ENCODE measurements at regions not wholly inside any gene's neighbourhood (a gene's known extent, or its start where the extent isn't known, plus 50 kb on each side); places are given as distances from the start of the nearest gene placed in this dataset.

GRCh38 chr11:134554861-134555260 is 142.8 kb upstream of the B3GAT1 start:
- ChIA-PET POLR2A (no interaction called here), CTCF (no interaction called here)
- TF ChIP-seq CTCF (IDR thresholded peaks at IDR 0.05; ENCODE audit: control extremely low read depth, extremely low read depth, low read depth, missing control alignments) = no peak

GRCh38 chr11:134554106-134554505 is 142.1 kb upstream of the B3GAT1 start:
- TF ChIP-seq CTCF (IDR thresholded peaks at IDR 0.05; ENCODE audit: control extremely low read depth, extremely low read depth, low read depth, missing control alignments) = no peak
- DNase-seq (ENCODE audit: extremely low spot score) = no peak
- POLR2A ChIA-PET = no interaction called here
- CTCF ChIA-PET = no interaction called here

More at GRCh38 chr11:134554861-134555260, 142.8 kb upstream of the B3GAT1 start:
- DNase-seq (ENCODE audit: extremely low spot score) = no peak

- no peak for TF ChIP-seq CTCF (IDR thresholded peaks at IDR 0.05; ENCODE audit: control extremely low read depth, extremely low read depth, low read depth, missing control alignments)
- CTCF ChIA-PET = no interaction called here
- no peak for DNase-seq (ENCODE audit: extremely low spot score)
- POLR2A ChIA-PET = no interaction called here
Measured at GRCh38 chr11:134552749-134553148, 140.7 kb upstream of the B3GAT1 start.

- POLR2A ChIA-PET = no interaction called here
- no peak for TF ChIP-seq CTCF (IDR thresholded peaks at IDR 0.05; ENCODE audit: control extremely low read depth, extremely low read depth, low read depth, missing control alignments)
- CTCF ChIA-PET = interaction anchor here (1.3 kb wide), 1 partner anchor 12 kb away, joined by 4 read pairs; no protein-coding TSS in a partner anchor
- DNase-seq (ENCODE audit: extremely low spot score) = no peak
Measured at GRCh38 chr11:134545521-134545920, 133.5 kb upstream of the B3GAT1 start.

- no peak for TF ChIP-seq CTCF (IDR thresholded peaks at IDR 0.05; ENCODE audit: control extremely low read depth, extremely low read depth, low read depth, missing control alignments)
- CTCF ChIA-PET = interaction anchor here (1.1 kb wide), 1 partner anchor 13 kb away, joined by 4 read pairs; no protein-coding TSS in a partner anchor
- DNase-seq (ENCODE audit: extremely low spot score) = no peak
- POLR2A ChIA-PET = no interaction called here
Measured at GRCh38 chr11:134544095-134544815, 132.2 kb upstream of the B3GAT1 start.

GRCh38 chr11:134543645-134544044 is 131.6 kb upstream of the B3GAT1 start:
- ChIA-PET CTCF (no interaction called here), POLR2A (no interaction called here)
- DNase-seq (ENCODE audit: extremely low spot score) = no peak
- no peak for TF ChIP-seq CTCF (IDR thresholded peaks at IDR 0.05; ENCODE audit: control extremely low read depth, extremely low read depth, low read depth, missing control alignments)

Measured in GM10248 (cell line).